ENCODE measurements at regions not wholly inside any gene's neighbourhood (a gene's known extent, or its start where the extent isn't known, plus 50 kb on each side); places are given as distances from the start of the nearest gene placed in this dataset.

DNA sequence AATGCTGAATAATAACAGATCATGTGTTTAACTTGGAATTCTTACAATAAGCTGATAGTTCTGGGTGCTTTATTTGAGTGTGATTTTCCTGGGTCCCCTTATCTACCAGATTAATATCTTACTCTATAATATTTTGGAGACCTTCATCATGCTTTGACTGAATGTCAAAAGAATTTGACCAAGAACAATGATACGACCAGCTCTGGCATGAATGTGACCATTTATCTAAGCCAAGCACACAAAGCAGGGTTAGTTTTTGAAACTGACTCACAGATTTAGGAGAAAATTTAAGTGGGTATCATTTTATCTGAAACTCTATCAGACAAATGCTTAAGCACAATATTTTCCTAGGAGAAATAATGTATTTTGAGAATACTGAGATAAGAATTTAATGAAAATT lies 677.0 kb downstream of the NYAP2 start:
- H3K4me1 ChIP-seq (ENCODE audit: control insufficient read depth, insufficient read depth, low read length): no peaks in the 10 kb centered on the region
- H3K9me3 ChIP-seq (ENCODE audit: control insufficient read depth, insufficient read depth, low read depth, low read length): no peaks in the 10 kb centered on the region
- ChIA-PET CTCF (no interaction called here), POLR2A (no interaction called here)
- no peak overlapping the region for H3K4me3 ChIP-seq (ENCODE audit: low read depth in 2 of 2, low read length in 2 of 2)
- H3K27me3 ChIP-seq (ENCODE audit: control insufficient read depth, insufficient read depth, low read length): no peaks in the 10 kb centered on the region
- no peaks in the 10 kb centered on the region for H3K36me3 ChIP-seq (ENCODE audit: control insufficient read depth, insufficient read depth, low read length)
- no TSS peak for BruUV-seq (replicated peaks)
- DNase-seq (ENCODE audit: low read depth, low spot score) (no peak), ATAC-seq (no peak)
- intact Hi-C loops (cut with micrococcal nuclease; ENCODE audit: unreplicated experiment): no loop called here
- no peak for TF ChIP-seq SIN3A (IDR thresholded peaks at IDR 0.05; ENCODE audit: borderline replicate concordance, insufficient read depth, low read depth, low read length)
- H3K27ac ChIP-seq (ENCODE audit: low read length): no peak overlapping the region; the same call in 1 of the 2 replicates
- in situ Hi-C loops (cut with HindIII; ENCODE audit: low pct_unique_long_range_greater_than_20kb, low sequenced_read_pairs): no loop called here

DNA sequence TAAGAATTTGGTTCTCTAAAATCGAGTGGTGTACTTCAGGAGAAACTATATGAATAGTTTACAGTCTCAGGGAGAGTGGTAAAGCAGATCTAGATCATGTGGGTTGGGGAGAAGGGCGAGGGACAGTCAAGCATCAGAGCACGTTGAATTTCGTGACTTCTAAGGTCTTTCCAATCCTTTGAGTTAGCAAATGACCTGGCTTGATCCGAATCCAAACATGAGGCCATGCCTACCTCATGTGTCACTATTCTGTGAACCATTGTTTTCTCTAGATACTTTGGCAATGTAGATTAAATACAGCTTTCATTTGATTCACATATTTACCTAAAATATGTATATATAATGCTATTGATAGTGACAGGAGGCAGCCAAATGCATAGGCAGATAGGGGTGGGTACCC lies 674.9 kb downstream of the NYAP2 start:
- ATAC-seq (no peak), DNase-seq (ENCODE audit: low read depth, low spot score) (no peak)
- H3K27ac ChIP-seq (ENCODE audit: low read length): no peak overlapping the region
- intact Hi-C loops (cut with micrococcal nuclease; ENCODE audit: unreplicated experiment) (no loop called here), in situ Hi-C loops (cut with HindIII; ENCODE audit: low pct_unique_long_range_greater_than_20kb, low sequenced_read_pairs) (no loop called here)
- H3K4me1 ChIP-seq (ENCODE audit: control insufficient read depth, insufficient read depth, low read length): no peaks in the 10 kb centered on the region
- H3K4me3 ChIP-seq (ENCODE audit: low read depth in 2 of 2, low read length in 2 of 2): no peak overlapping the region
- H3K9me3 ChIP-seq (ENCODE audit: control insufficient read depth, insufficient read depth, low read depth, low read length): no peaks in the 10 kb centered on the region; the same call in 1 of the 2 replicates
- POLR2A ChIA-PET: no interaction called here
- no peaks in the 10 kb centered on the region for H3K36me3 ChIP-seq (ENCODE audit: control insufficient read depth, insufficient read depth, low read length)
- TF ChIP-seq SIN3A (IDR thresholded peaks at IDR 0.05; ENCODE audit: borderline replicate concordance, insufficient read depth, low read depth, low read length) (no peak), POLR2AphosphoS5 (IDR thresholded peaks at IDR 0.05; ENCODE audit: low read depth, low read length) (no peak), TCF7L2 (IDR thresholded peaks at IDR 0.05; ENCODE audit: low read depth, low read length) (no peak)
- TF ChIP-seq, protein P1, sequence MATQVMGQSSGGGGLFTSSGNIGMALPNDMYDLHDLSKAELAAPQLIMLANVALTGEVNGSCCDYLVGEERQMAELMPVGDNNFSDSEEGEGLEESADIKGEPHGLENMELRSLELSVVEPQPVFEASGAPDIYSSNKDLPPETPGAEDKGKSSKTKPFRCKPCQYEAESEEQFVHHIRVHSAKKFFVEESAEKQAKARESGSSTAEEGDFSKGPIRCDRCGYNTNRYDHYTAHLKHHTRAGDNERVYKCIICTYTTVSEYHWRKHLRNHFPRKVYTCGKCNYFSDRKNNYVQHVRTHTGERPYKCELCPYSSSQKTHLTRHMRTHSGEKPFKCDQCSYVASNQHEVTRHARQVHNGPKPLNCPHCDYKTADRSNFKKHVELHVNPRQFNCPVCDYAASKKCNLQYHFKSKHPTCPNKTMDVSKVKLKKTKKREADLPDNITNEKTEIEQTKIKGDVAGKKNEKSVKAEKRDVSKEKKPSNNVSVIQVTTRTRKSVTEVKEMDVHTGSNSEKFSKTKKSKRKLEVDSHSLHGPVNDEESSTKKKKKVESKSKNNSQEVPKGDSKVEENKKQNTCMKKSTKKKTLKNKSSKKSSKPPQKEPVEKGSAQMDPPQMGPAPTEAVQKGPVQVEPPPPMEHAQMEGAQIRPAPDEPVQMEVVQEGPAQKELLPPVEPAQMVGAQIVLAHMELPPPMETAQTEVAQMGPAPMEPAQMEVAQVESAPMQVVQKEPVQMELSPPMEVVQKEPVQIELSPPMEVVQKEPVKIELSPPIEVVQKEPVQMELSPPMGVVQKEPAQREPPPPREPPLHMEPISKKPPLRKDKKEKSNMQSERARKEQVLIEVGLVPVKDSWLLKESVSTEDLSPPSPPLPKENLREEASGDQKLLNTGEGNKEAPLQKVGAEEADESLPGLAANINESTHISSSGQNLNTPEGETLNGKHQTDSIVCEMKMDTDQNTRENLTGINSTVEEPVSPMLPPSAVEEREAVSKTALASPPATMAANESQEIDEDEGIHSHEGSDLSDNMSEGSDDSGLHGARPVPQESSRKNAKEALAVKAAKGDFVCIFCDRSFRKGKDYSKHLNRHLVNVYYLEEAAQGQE (IDR thresholded peaks at IDR 0.05; ENCODE audit: insufficient read depth in 1 of 2, low read depth in 2 of 2, low read length in 1 of 2): no peak
- TF ChIP-seq, protein P2, sequence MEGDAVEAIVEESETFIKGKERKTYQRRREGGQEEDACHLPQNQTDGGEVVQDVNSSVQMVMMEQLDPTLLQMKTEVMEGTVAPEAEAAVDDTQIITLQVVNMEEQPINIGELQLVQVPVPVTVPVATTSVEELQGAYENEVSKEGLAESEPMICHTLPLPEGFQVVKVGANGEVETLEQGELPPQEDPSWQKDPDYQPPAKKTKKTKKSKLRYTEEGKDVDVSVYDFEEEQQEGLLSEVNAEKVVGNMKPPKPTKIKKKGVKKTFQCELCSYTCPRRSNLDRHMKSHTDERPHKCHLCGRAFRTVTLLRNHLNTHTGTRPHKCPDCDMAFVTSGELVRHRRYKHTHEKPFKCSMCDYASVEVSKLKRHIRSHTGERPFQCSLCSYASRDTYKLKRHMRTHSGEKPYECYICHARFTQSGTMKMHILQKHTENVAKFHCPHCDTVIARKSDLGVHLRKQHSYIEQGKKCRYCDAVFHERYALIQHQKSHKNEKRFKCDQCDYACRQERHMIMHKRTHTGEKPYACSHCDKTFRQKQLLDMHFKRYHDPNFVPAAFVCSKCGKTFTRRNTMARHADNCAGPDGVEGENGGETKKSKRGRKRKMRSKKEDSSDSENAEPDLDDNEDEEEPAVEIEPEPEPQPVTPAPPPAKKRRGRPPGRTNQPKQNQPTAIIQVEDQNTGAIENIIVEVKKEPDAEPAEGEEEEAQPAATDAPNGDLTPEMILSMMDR (IDR thresholded peaks at IDR 0.05): no peak
- CTCF ChIA-PET: no interaction called here
- no TSS peak for BruUV-seq (replicated peaks)
- no peaks in the 10 kb centered on the region for H3K27me3 ChIP-seq (ENCODE audit: control insufficient read depth, insufficient read depth, low read length)

DNA sequence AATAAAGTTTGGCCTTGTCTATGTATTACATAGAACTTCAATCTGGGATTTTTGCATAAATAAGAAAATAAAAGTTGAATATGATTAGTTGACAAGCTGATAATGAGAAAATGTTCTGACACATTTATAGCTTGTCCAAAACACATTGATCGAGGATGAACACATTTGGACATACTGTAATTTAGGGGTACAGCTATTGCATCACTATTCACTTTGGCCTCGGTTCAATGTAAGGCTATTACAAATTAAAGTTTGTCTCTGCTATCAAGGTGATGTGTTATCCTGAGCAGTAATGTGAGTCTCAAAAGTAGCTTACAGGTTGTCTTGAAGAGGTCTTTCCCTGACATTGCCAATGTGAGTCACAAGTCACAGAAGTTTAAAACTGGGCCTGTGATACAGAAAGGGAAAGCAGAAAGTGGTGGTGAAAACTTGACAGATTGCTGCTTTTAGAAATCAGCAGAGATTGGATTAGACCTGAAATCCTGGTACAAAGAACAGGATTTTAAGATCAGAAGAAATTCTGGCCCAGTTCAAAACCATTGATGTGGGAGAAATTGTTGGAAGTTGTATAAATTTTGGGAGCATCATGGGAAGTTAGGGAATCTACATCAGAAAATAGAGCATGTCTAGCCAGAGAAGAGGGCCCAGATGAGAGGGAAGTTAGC lies 674.1 kb downstream of the NYAP2 start:
- H3K4me3 ChIP-seq (ENCODE audit: low read depth in 2 of 2, low read length in 2 of 2): no peak overlapping the region
- H3K9me3 ChIP-seq (ENCODE audit: control insufficient read depth, insufficient read depth, low read depth, low read length): no peaks in the 10 kb centered on the region; the same call in 1 of the 2 replicates
- no TSS peak for BruUV-seq (replicated peaks)
- H3K27ac ChIP-seq (ENCODE audit: low read length): no peak overlapping the region; the same call in 1 of the 2 replicates
- ATAC-seq (no peak), DNase-seq (ENCODE audit: low read depth, low spot score) (no peak)
- ChIA-PET POLR2A (no interaction called here), CTCF (no interaction called here)
- in situ Hi-C loops (cut with HindIII; ENCODE audit: low pct_unique_long_range_greater_than_20kb, low sequenced_read_pairs) (no loop called here), intact Hi-C loops (cut with micrococcal nuclease; ENCODE audit: unreplicated experiment) (no loop called here)
- H3K27me3 ChIP-seq (ENCODE audit: control insufficient read depth, insufficient read depth, low read length): no peaks in the 10 kb centered on the region
- no peak for TF ChIP-seq POLR2AphosphoS5 (IDR thresholded peaks at IDR 0.05; ENCODE audit: low read depth, low read length)
- TF ChIP-seq, protein P1 (IDR thresholded peaks at IDR 0.05; ENCODE audit: insufficient read depth in 1 of 2, low read depth in 2 of 2, low read length in 1 of 2): no peak
- TF ChIP-seq TCF7L2 (IDR thresholded peaks at IDR 0.05; ENCODE audit: low read depth, low read length): no peak
- TF ChIP-seq, protein P2 (IDR thresholded peaks at IDR 0.05): no peak
- no peak for TF ChIP-seq SIN3A (IDR thresholded peaks at IDR 0.05; ENCODE audit: borderline replicate concordance, insufficient read depth, low read depth, low read length)
- no peaks in the 10 kb centered on the region for H3K4me1 ChIP-seq (ENCODE audit: control insufficient read depth, insufficient read depth, low read length)
- H3K36me3 ChIP-seq (ENCODE audit: control insufficient read depth, insufficient read depth, low read length): no peaks in the 10 kb centered on the region

All from Panc1 (cell line).